Lower lobe of right lung (tissue), 2 donors: ENCODE measurements at regions not wholly inside any gene's neighbourhood (a gene's known extent, or its start where the extent isn't known, plus 50 kb on each side); places are given as distances from the start of the nearest gene placed in this dataset.

Experiments
- ATAC-seq, 2 donors: fragments of 200-7000 bp; cut with Tn5 transposase; one replicate each; pipeline ENCODE4 v1.9.1; 2020 to 2022; ENCODE audit warnings: mild to moderate bottlenecking in 2 of 2, moderate library complexity in 2 of 2
- DNase-seq: peaks from one replicate; pipeline ENCODE4 v3.0.0-alpha.2; 2020
- H3K27ac ChIP-seq: fragments of 200-600 bp; one replicate; pipeline ENCODE4 v1.8.0; 2022
- H3K27me3 ChIP-seq: fragments of 200-600 bp; one replicate; pipeline ENCODE4 v1.8.0; 2022; ENCODE audit warnings: low read depth
- H3K36me3 ChIP-seq: fragments of 200-600 bp; one replicate; pipeline ENCODE4 v1.8.0; 2022; ENCODE audit warnings: mild to moderate bottlenecking
- H3K4me1 ChIP-seq: fragments of 200-600 bp; one replicate; pipeline ENCODE4 v1.8.0; 2022
- H3K4me3 ChIP-seq: fragments of 200-600 bp; one replicate; pipeline ENCODE4 v1.8.0; 2022; ENCODE audit warnings: mild to moderate bottlenecking
- H3K9me3 ChIP-seq: fragments of 200-600 bp; one replicate; pipeline ENCODE4 v1.8.0; 2022
- intact Hi-C: fragments of 100-400 bp; cut with DNase I; formaldehyde crosslinking; loops from one replicate; pipeline ENCODE4 v1.11.0; 2022
- TF ChIP-seq, protein P1 (sequence below): fragments of 200-600 bp; IDR thresholded peaks from one replicate; pipeline ENCODE4 v1.8.0; 2022; ENCODE audit warnings: antibody characterized with exemption, mild to moderate bottlenecking
- donor health status: DM: no; HTN: yes; CAD: no; lungs with severe emphysema.

- no peaks in the 10 kb centered on the region for H3K9me3 ChIP-seq
- ATAC-seq = no peak
- no peak for DNase-seq
- no peak overlapping the region for H3K4me3 ChIP-seq
- H3K27me3 ChIP-seq = no peaks in the 10 kb centered on the region
- H3K27ac ChIP-seq = no peak overlapping the region
- TF ChIP-seq, protein P1, sequence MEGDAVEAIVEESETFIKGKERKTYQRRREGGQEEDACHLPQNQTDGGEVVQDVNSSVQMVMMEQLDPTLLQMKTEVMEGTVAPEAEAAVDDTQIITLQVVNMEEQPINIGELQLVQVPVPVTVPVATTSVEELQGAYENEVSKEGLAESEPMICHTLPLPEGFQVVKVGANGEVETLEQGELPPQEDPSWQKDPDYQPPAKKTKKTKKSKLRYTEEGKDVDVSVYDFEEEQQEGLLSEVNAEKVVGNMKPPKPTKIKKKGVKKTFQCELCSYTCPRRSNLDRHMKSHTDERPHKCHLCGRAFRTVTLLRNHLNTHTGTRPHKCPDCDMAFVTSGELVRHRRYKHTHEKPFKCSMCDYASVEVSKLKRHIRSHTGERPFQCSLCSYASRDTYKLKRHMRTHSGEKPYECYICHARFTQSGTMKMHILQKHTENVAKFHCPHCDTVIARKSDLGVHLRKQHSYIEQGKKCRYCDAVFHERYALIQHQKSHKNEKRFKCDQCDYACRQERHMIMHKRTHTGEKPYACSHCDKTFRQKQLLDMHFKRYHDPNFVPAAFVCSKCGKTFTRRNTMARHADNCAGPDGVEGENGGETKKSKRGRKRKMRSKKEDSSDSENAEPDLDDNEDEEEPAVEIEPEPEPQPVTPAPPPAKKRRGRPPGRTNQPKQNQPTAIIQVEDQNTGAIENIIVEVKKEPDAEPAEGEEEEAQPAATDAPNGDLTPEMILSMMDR = no peak
- intact Hi-C loops = no loop called here
- H3K4me1 ChIP-seq = no peaks in the 10 kb centered on the region
- no peaks in the 10 kb centered on the region for H3K36me3 ChIP-seq
These were observed 84.9 kb downstream of the SPCS3 start for GRCh38 chr4:176404621-176405020.

- Histone ChIP-seq H3K27ac (no peak overlapping the region), H3K9me3 (no peaks in the 10 kb centered on the region)
- ATAC-seq = no peak
These were observed 86.5 kb downstream of the SPCS3 start for GRCh38 chr4:176406297-176406696.

DNA sequence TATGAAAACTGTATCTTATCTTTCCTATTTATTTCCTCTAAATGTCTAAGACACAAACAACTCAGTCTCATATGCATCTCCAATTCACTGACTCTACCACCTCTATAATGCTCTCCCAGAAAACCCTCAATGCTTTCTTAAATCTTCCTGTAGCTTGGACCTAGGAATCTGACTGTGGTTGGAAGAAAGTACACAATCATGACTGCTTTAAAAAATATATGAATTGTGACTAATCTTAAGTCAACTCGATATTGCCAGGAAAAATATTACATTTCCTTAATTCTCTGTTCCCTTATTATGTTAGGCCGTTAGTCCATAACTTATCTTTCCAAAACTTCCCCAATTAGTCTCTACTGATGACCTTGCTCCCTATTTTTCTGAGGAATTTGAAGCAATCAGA lies 87.0 kb downstream of the SPCS3 start:
- DNase-seq = no peak
- H3K4me1 ChIP-seq = no peaks in the 10 kb centered on the region
- no peak for ATAC-seq
- no peaks in the 10 kb centered on the region for H3K9me3 ChIP-seq
- H3K36me3 ChIP-seq = no peaks in the 10 kb centered on the region
- H3K27ac ChIP-seq = no peak overlapping the region
- TF ChIP-seq, protein P1 = no peak
- intact Hi-C loops = no loop called here
- no peak overlapping the region for H3K4me3 ChIP-seq
- H3K27me3 ChIP-seq = no peaks in the 10 kb centered on the region

More at GRCh38 chr4:176406297-176406696, 86.5 kb downstream of the SPCS3 start:
- Histone ChIP-seq H3K27me3 (no peaks in the 10 kb centered on the region), H3K36me3 (no peaks in the 10 kb centered on the region), H3K4me1 (no peaks in the 10 kb centered on the region), H3K4me3 (no peak overlapping the region)
- intact Hi-C loops = no loop called here
- TF ChIP-seq, protein P1 = no peak
- no peak for DNase-seq

DNA sequence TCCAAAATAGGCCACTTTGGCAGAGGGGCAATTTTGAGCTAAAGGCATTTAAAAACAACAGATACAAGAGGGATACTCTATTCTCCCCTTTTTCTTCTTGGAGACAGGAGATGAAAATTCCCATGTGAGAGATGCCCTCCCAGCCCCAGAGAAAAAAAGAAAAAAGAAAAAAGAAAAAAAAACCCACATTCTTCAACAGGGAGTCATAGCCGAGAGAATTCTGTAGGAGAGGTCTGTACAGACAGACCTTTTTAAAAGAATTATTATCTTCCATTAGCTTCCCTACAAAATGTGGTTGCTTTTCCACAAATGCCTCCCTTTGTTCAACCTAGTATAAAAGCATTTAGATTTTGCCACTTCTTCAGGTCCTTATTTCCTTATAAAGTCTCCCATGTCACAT lies 89.9 kb downstream of the SPCS3 start:
- Histone ChIP-seq H3K27ac (no peak overlapping the region), H3K27me3 (no peaks in the 10 kb centered on the region), H3K4me3 (no peak overlapping the region), H3K4me1 (no peaks in the 10 kb centered on the region), H3K36me3 (no peaks in the 10 kb centered on the region), H3K9me3 (no peaks in the 10 kb centered on the region)
- no peak for ATAC-seq
- DNase-seq = no peak
- intact Hi-C loops = no loop called here
- TF ChIP-seq, protein P1 = no peak

DNA sequence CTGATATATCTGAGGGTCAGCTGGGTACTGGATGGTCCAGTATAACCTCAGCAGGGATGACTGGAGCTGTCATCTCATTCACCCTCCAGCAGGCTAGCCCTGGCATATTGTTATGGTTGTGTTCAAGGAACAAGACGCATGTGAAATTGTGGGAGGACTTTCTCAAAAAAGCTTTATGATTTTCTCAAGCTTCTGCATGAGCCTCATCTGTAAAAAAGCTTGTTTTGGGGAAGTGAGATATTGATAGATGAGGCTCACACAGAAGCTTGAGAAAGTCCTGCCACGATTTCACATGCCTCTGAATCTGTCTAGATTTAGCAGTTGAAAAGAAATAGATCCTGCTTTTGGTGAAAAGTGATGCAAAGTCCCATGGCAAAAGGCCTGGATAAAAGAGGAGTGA lies 93.4 kb downstream of the SPCS3 start:
- Histone ChIP-seq H3K9me3 (no peaks in the 10 kb centered on the region), H3K4me3 (no peak overlapping the region), H3K27me3 (no peaks in the 10 kb centered on the region), H3K27ac (no peak overlapping the region), H3K4me1 (no peaks in the 10 kb centered on the region), H3K36me3 (no peaks in the 10 kb centered on the region)
- TF ChIP-seq, protein P1 = no peak
- no peak for ATAC-seq
- DNase-seq = no peak
- intact Hi-C loops = no loop called here

DNA sequence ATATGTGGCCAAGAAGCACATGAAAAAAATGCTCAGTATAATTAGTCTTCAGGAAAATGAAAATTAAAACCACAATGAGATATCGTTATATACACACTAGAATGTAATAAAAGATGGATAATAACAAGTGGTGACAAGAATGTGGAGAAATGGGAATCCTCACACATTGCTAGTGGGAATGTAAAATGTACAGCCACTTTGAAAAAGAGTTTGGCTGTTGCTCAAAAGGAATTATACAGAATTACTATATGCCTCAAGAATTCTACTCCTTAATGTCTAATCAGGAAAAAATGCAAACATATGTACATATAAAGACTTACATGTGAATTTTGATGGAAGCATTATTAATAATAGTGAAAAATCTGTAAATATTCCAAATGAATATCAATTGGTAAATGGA lies 102.2 kb downstream of the SPCS3 start:
- H3K27ac ChIP-seq = no peak overlapping the region
- no peaks in the 10 kb centered on the region for H3K9me3 ChIP-seq

More for the DNA sequence above, 102.2 kb downstream of the SPCS3 start:
- Histone ChIP-seq H3K4me3 (no peak overlapping the region), H3K36me3 (no peaks in the 10 kb centered on the region), H3K27me3 (no peaks in the 10 kb centered on the region), H3K4me1 (no peaks in the 10 kb centered on the region)
- DNase-seq (no peak), ATAC-seq (no peak)
- intact Hi-C loops = no loop called here
- TF ChIP-seq, protein P1 = no peak
